Transverse colon (tissue), 4 donors: ENCODE measurements at regions not wholly inside any gene's neighbourhood (a gene's known extent, or its start where the extent isn't known, plus 50 kb on each side); places are given as distances from the start of the nearest gene placed in this dataset.

Source experiments
- POLR2A ChIP-seq: fragments of 450-650 bp; IDR thresholded peaks from one replicate; pipeline ENCODE4 v1.6.1; 2016; ENCODE audit warnings: antibody characterized with exemption, mild to moderate bottlenecking, moderate library complexity
- POLR2AphosphoS5 ChIP-seq, 3 donors: sonication (generic); formaldehyde crosslinking; IDR thresholded peaks; one replicate each; pipeline ENCODE4 v1.6.1; 2016; ENCODE audit warnings: antibody characterized with exemption in 3 of 3
- TF ChIP-seq, protein P1 (sequence below), 5 experiments: fragments of 200-600 bp in 3 of 5; fragments of 450-650 bp in 2 of 5; sonication (generic) in 3 of 5; IDR thresholded peaks; 1 replicate in 2 of 5; 2 replicates in 3 of 5; pipeline ENCODE4 v1.5.1; 2016 to 2017; ENCODE audit warnings: antibody characterized with exemption in 5 of 5, inconsistent platforms in 3 of 5, mild to moderate bottlenecking in 2 of 5, moderate library complexity in 1 of 5

DNA sequence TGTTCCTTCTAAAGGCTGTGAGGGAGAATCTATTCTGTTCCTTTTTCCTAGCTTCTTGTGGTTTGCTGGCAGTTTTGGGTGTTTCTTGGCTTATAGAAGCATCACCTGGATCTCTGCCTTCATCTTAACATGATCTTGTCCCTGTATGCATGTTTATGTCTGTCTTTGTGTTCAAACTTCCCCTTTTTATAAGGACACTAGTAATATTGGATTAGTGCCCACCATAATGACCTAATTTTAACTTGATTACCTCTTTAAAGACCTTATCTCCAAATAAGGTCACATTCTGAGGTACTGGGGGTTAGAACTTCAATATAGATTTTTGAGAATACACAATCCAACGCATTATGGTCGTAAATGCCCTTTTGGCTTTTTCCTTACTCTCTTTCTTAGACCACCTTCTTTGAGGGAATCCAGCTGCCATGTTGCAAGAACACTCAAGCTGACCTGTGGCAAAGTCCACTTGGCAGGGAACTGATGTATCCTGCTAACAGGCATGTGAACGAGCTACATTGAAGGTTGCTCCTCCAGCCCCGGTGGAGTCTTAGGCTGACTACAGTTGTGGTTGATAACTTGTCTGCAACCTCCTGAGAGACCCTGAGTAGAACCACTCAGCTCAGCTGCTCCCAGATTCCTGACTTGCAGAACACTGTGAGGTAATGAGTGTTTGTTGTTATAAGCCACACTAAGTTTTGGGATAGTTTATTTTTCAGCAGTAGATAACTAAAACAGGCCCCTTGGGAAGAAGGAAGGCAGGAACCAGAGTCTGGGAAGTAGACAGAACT, 127.1 kb upstream of the OR9Q1 start:
- TF ChIP-seq, protein P1, sequence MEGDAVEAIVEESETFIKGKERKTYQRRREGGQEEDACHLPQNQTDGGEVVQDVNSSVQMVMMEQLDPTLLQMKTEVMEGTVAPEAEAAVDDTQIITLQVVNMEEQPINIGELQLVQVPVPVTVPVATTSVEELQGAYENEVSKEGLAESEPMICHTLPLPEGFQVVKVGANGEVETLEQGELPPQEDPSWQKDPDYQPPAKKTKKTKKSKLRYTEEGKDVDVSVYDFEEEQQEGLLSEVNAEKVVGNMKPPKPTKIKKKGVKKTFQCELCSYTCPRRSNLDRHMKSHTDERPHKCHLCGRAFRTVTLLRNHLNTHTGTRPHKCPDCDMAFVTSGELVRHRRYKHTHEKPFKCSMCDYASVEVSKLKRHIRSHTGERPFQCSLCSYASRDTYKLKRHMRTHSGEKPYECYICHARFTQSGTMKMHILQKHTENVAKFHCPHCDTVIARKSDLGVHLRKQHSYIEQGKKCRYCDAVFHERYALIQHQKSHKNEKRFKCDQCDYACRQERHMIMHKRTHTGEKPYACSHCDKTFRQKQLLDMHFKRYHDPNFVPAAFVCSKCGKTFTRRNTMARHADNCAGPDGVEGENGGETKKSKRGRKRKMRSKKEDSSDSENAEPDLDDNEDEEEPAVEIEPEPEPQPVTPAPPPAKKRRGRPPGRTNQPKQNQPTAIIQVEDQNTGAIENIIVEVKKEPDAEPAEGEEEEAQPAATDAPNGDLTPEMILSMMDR (IDR thresholded peaks at IDR 0.05), result no peak
- TF ChIP-seq POLR2AphosphoS5 (IDR thresholded peaks at IDR 0.05) (no peak), POLR2A (no peak)
